GM10266 (cell line): ENCODE measurements at regions not wholly inside any gene's neighbourhood (a gene's known extent, or its start where the extent isn't known, plus 50 kb on each side); places are given as distances from the start of the nearest gene placed in this dataset.

ENCODE experiments used
- DNase-seq: peaks from one replicate; pipeline ENCODE4 v3.0.0; 2012; ENCODE audit errors: extremely low spot score
- CTCF ChIP-seq: IDR thresholded peaks from 2 replicates; pipeline ENCODE4 v1.5.1; 2012; ENCODE audit warnings: mild to moderate bottlenecking, low read depth; ENCODE audit not compliant: control insufficient read depth, insufficient read depth; ENCODE audit errors: missing control alignments

GRCh38 chr16:76226011-76226410 lies 51.2 kb upstream of the CNTNAP4 start:
- no peak for DNase-seq
- no peak for TF ChIP-seq CTCF

DNA sequence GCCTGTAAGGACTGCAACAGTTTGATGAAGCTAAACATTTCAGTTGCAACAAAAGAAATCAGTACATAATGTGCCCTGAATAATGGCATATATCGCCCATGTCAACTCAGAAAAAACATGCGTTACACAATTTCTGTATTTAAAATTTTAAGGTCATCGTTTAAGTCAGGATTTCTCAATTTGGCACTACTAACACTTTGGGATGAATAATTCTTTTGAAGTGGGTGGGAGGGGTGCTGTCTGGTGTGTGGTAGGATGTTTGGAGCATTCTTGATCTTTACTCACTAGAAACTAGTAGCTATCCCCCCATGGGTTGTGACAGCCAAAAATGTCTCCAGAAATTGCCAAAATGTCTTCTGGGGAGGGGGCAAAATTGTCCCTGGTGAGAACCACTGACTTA lies 50.7 kb upstream of the CNTNAP4 start:
- no peak for DNase-seq
- TF ChIP-seq CTCF: no peak
